ENCODE measurements at regions not wholly inside any gene's neighbourhood (a gene's known extent, or its start where the extent isn't known, plus 50 kb on each side); places are given as distances from the start of the nearest gene placed in this dataset.

GRCh38 chr12:118589162-118589561 lies 212.8 kb downstream of the SUDS3 start:
- Histone ChIP-seq H3K9me2 (ENCODE audit: insufficient read depth, low read length) (no peaks in the 10 kb centered on the region), H3K27me3 (ENCODE audit: insufficient read depth, low read depth, low read length) (no peaks in the 10 kb centered on the region), H3K79me2 (replicated peaks; ENCODE audit: insufficient read depth, low read length) (no peaks in the 10 kb centered on the region), H3K4me2 (ENCODE audit: low read length) (no peak overlapping the region), H4K20me1 (ENCODE audit: insufficient read depth) (no peaks in the 10 kb centered on the region), H3K4me3 (ENCODE audit: low read length) (no peak overlapping the region), H3K9ac (ENCODE audit: low read length) (no peak overlapping the region), H3K36me3 (ENCODE audit: insufficient read depth, low read length) (no peaks in the 10 kb centered on the region), H3F3A (ENCODE audit: insufficient read depth, low read length, poor library complexity, severe bottlenecking) (no peaks in the 10 kb centered on the region), H3K9me3 (ENCODE audit: low read length) (no peaks in the 10 kb centered on the region), H3K27ac (ENCODE audit: low read length) (no peak overlapping the region), H2AFZ (ENCODE audit: low read depth, low read length) (no peak overlapping the region)
- TF ChIP-seq MXI1 (conservative IDR thresholded peaks at IDR 0.05; ENCODE audit: poor library complexity, severe bottlenecking) (no peak), REST (IDR thresholded peaks at IDR 0.05; ENCODE audit: borderline replicate concordance) (no peak), CTCF (IDR thresholded peaks at IDR 0.05; ENCODE audit: poor library complexity, severe bottlenecking) (no peak), POLR2AphosphoS5 (IDR thresholded peaks at IDR 0.05) (no peak), EP300 (conservative IDR thresholded peaks at IDR 0.05; ENCODE audit: poor library complexity, severe bottlenecking) (no peak), SMC3 (conservative IDR thresholded peaks at IDR 0.05; ENCODE audit: poor library complexity) (no peak), EZH2 (IDR thresholded peaks at IDR 0.05; ENCODE audit: borderline replicate concordance, insufficient read depth, low read length, poor library complexity, severe bottlenecking) (no peak), RAD21 (conservative IDR thresholded peaks at IDR 0.05) (no peak), TAF1 (IDR thresholded peaks at IDR 0.05; ENCODE audit: low read depth) (no peak)

- H4K20me1 ChIP-seq (ENCODE audit: insufficient read depth), result no peaks in the 10 kb centered on the region
- no peaks in the 10 kb centered on the region for H3K9me3 ChIP-seq (ENCODE audit: low read length)
- H3K36me3 ChIP-seq (ENCODE audit: insufficient read depth, low read length), result no peaks in the 10 kb centered on the region
- H3F3A ChIP-seq (ENCODE audit: insufficient read depth, low read length, poor library complexity, severe bottlenecking), result no peaks in the 10 kb centered on the region
- H2AFZ ChIP-seq (ENCODE audit: low read depth, low read length), result no peak overlapping the region
- TF ChIP-seq TAF1 (IDR thresholded peaks at IDR 0.05; ENCODE audit: low read depth) (no peak), SMC3 (conservative IDR thresholded peaks at IDR 0.05; ENCODE audit: poor library complexity) (no peak), POLR2AphosphoS5 (IDR thresholded peaks at IDR 0.05) (no peak), REST (IDR thresholded peaks at IDR 0.05; ENCODE audit: borderline replicate concordance) (no peak), RAD21 (conservative IDR thresholded peaks at IDR 0.05) (no peak), EP300 (conservative IDR thresholded peaks at IDR 0.05; ENCODE audit: poor library complexity, severe bottlenecking) (no peak)
- no peak overlapping the region for H3K27ac ChIP-seq (ENCODE audit: low read length)
- no peaks in the 10 kb centered on the region for H3K79me2 ChIP-seq (replicated peaks; ENCODE audit: insufficient read depth, low read length)
- no peak overlapping the region for H3K9ac ChIP-seq (ENCODE audit: low read length)
- no peak overlapping the region for H3K4me2 ChIP-seq (ENCODE audit: low read length)
- H3K9me2 ChIP-seq (ENCODE audit: insufficient read depth, low read length), result no peaks in the 10 kb centered on the region
- H3K27me3 ChIP-seq (ENCODE audit: insufficient read depth, low read depth, low read length), result no peaks in the 10 kb centered on the region
- H3K4me3 ChIP-seq (ENCODE audit: low read length), result no peak overlapping the region
These were observed 214.2 kb downstream of the SUDS3 start for GRCh38 chr12:118590406-118591150.
